Heart left ventricle (tissue), 16 donors: ENCODE measurements at regions not wholly inside any gene's neighbourhood (a gene's known extent, or its start where the extent isn't known, plus 50 kb on each side); places are given as distances from the start of the nearest gene placed in this dataset.

Experiments used
- ATAC-seq, 4 donors: fragments of 200-7000 bp; cut with Tn5 transposase; one replicate each; pipeline ENCODE4 v1.9.1; 2020 to 2022; ENCODE audit warnings: moderate library complexity in 4 of 4, mild to moderate bottlenecking in 3 of 4, moderate number of reproducible peaks in 1 of 4
- DNase-seq, 5 donors: peaks; one replicate each; pipeline ENCODE4 v3.0.0-alpha.2; 2020
- H3K27ac ChIP-seq, 12 donors: fragments of 200-600 bp; sonication (generic) in 4 of 12; one replicate each; pipeline versions ENCODE4 v1.5.0 to v1.8.0; 2016 to 2022; ENCODE audit warnings: mild to moderate bottlenecking in 2 of 12
- H3K27me3 ChIP-seq, 9 donors: fragments of 200-600 bp; sonication (generic) in 2 of 9; one replicate each; pipeline versions ENCODE4 v1.5.1 to v1.8.0; 2016 to 2022; ENCODE audit warnings: mild to moderate bottlenecking in 3 of 9
- H3K36me3 ChIP-seq, 9 donors: fragments of 200-600 bp; sonication (generic) in 2 of 9; one replicate each; pipeline versions ENCODE4 v1.5.0 to v1.8.0; 2018 to 2022; ENCODE audit warnings: mild to moderate bottlenecking in 2 of 9
- H3K4me1 ChIP-seq, 12 donors: fragments of 200-600 bp; sonication (generic) in 4 of 12; one replicate each; pipeline versions ENCODE4 v1.5.0 to v1.8.0; 2016 to 2022; ENCODE audit warnings: mild to moderate bottlenecking in 3 of 12
- H3K4me3 ChIP-seq, 12 donors: fragments of 200-600 bp; sonication (generic) in 4 of 12; one replicate each; pipeline versions ENCODE4 v1.5.0 to v1.8.0; 2017 to 2022; ENCODE audit warnings: mild to moderate bottlenecking in 9 of 12, moderate library complexity in 4 of 12
- H3K9me3 ChIP-seq, 12 donors: fragments of 200-600 bp; sonication (generic) in 4 of 12; one replicate each; pipeline versions ENCODE4 v1.5.0 to v1.8.0; 2016 to 2022; ENCODE audit warnings: mild to moderate bottlenecking in 1 of 12
- POLR2A ChIP-seq, 2 donors: fragments of 450-650 bp; IDR thresholded peaks; one replicate each; pipeline ENCODE4 v1.6.1; 2017; ENCODE audit warnings: antibody characterized with exemption in 2 of 2, mild to moderate bottlenecking in 2 of 2, moderate library complexity in 2 of 2
- WGBS, 4 donors: extraction: QIAGEN DNeasy Blood & Tissue Kit in 2 of 4; methylation state at CpG; one replicate each; pipeline versions ENCODE4 v1.1.5 to v1.1.7; 2013 to 2018; 5-methylcytosine and 5-hydroxymethylcytosine counted together
- intact Hi-C, 10 donors: fragments of 100-400 bp; cut with DNase I; formaldehyde crosslinking; loops; one replicate each; pipeline versions ENCODE4 v1.11.1 to v1.14.2; 2022
- TF ChIP-seq, protein P1 (sequence below), 12 donors: fragments of 200-600 bp; sonication (generic) in 4 of 12; IDR thresholded peaks; one replicate each; pipeline versions ENCODE4 v1.5.0 to v1.8.0; 2018 to 2022; ENCODE audit warnings: antibody characterized with exemption in 12 of 12, mild to moderate bottlenecking in 5 of 12
- donor health status: ischemic (EF 13 %, LVEDD 7.1; RV severe dilation, severe dysfunction).
- donor health status: healthy with polysubstance abuse.
- donor health status: DM: no; HTN: yes; CAD: no.
- donor health status: DM: no; HTN: no; CAD: no.
- donor health status: ischemic (EF 25% LVEDD 6.9; RV normal size, moderate dysfunction).
- donor health status: ischemic (EF 25% LVEDD 5.7; RV mildly dilated, moderate dysfunction).
- donor health status: healthy.
- donor health status: DM: yes; HTN: yes; CAD: no.
- donor health status: ischemic (EF 35%, LVEDD 5.7; RV mildly dilated, moderate dysfunction).
- donor health status: nonischemic (EF 11% LVEDD 7.7; RV severe dilation, severe dysfunction).
- donor health status: DM: yes; HTN: yes; CAD: no.
- donor health status: PGD.
- donor health status: ischemic (EF 29% LVEDD 5.4; RV normal size, mild dysfunction).
- donor health status: nonischemic (EF 23%, LVEDD 6.1; RV moderate dilation, normal function).

DNA sequence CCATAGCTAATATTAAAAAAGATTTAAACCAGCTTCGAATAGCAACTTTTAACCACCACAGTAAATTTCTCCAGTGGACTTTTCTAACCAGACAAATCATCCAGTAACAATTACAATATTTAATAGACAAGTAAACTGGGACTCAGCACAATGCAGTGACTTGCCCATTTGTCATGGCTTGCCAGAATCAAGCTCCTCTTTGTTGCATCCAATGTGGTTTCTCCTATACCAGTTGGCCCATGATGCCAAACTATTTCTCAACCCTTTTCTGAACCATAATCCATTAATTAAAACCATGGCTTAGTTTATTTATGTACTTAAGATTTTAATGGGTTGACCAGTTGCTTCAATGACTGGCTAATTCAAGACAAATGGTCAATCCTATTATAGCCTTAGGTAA is 64.4 kb downstream of the DIO2 start:
- intact Hi-C loops = no loop called here

DNA sequence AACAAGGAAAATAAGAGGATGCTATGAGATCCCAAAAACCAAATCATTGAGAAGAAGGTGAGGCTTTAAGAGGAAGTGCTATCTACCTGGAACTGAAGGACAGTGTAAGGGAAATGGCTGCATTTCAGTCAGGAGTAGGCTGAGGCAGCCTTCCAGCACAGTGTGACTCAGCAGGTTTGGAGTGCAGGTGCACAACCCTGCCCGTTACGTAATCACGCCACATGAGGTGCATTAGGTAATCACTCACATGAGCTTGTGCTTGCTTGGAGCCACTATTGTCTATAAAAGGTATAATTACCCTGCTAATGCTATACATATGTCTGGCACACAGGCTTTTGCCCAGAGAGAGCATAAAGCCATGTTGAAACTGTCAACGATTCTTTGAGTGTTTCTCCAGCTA is 74.9 kb downstream of the DIO2 start:
- Histone ChIP-seq H3K27me3 (no peaks in the 10 kb centered on the region), H3K4me3 (no peak overlapping the region), H3K27ac (peak overlapping the region in 4 of 12 donors; percentile 49 to 66 (median 54)), H3K36me3 (no peaks in the 10 kb centered on the region), H3K4me1 (no peaks in the 10 kb centered on the region), H3K9me3 (peaks cover 0 to 12% (median 0%) of the 10 kb centered on the region in 12 donors)
- ATAC-seq (no peak), DNase-seq (no peak)
- intact Hi-C loops = loop anchor here in 1 of 10 donors (5.0 kb wide), 1 partner anchor 131 kb away; no protein-coding TSS in a partner anchor
- 93 to 95% (median 94%) methylated on average over 4 of the region's 4 CpGs for WGBS, 4 donors
- TF ChIP-seq POLR2A (IDR thresholded peaks at IDR 0.05) = no peak
- TF ChIP-seq, protein P1, sequence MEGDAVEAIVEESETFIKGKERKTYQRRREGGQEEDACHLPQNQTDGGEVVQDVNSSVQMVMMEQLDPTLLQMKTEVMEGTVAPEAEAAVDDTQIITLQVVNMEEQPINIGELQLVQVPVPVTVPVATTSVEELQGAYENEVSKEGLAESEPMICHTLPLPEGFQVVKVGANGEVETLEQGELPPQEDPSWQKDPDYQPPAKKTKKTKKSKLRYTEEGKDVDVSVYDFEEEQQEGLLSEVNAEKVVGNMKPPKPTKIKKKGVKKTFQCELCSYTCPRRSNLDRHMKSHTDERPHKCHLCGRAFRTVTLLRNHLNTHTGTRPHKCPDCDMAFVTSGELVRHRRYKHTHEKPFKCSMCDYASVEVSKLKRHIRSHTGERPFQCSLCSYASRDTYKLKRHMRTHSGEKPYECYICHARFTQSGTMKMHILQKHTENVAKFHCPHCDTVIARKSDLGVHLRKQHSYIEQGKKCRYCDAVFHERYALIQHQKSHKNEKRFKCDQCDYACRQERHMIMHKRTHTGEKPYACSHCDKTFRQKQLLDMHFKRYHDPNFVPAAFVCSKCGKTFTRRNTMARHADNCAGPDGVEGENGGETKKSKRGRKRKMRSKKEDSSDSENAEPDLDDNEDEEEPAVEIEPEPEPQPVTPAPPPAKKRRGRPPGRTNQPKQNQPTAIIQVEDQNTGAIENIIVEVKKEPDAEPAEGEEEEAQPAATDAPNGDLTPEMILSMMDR (IDR thresholded peaks at IDR 0.05) = no peak

More for the DNA sequence above, 64.4 kb downstream of the DIO2 start:
- Histone ChIP-seq H3K4me3 (no peak overlapping the region), H3K4me1 (no peaks in the 10 kb centered on the region), H3K9me3 (no peaks in the 10 kb centered on the region), H3K27ac (no peak overlapping the region), H3K36me3 (no peaks in the 10 kb centered on the region), H3K27me3 (no peaks in the 10 kb centered on the region)
- DNase-seq (no peak), ATAC-seq (no peak)
- TF ChIP-seq, protein P1 (IDR thresholded peaks at IDR 0.05) = no peak
- no peak for TF ChIP-seq POLR2A (IDR thresholded peaks at IDR 0.05)
- 71 to 81% (median 74%) methylated on average over 1 of the region's 1 CpG for WGBS, 4 donors

DNA sequence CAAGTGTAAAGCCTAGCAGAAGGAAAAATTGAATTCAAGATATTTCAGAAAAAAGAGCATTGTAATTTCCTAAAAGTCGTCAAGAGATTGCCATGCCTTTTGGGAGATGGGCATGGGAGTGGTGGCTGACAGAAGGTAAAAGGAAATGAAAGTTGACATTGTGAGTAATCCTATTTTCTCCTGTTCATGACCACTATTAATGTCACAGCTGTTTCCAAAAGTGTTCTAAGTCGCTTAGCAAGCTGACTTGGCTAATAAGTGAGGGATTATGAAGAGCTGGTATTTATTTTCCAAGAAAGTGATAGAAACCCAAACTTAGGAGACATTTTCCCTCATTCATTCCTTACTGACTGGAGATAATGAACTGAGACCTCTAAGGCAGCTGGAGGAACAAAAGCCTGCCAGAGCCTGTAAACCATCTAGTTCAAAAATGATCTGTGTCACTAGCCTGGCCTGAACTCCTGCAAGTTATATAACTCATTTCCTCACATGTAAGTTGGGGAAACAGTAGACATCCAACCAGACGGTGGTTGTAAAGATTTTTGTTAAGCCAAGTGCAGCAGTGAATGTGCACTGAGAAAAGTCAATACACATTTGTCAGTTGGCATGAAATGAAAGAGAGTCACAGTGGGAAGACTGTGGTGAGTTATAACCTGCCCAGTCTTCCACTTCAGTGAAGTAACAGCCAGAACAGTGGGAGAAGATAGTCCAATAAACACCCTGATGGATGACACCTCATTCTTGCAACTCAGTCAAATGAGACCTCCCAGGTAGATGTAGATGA is 75.8 kb downstream of the DIO2 start:
- peaks cover 0 to 12% (median 0%) of the 10 kb centered on the region in 12 donors for H3K9me3 ChIP-seq
- peak overlapping the region in 5 of 12 donors; percentile 22 to 66 (median 51) for H3K27ac ChIP-seq
- H3K4me1 ChIP-seq = no peaks in the 10 kb centered on the region
- ATAC-seq = peak in 3 of 4 donors; percentile 26 to 78 (median 38)
- intact Hi-C loops = loop anchor here in 1 of 10 donors (5.0 kb wide), 1 partner anchor 132 kb away; no protein-coding TSS in a partner anchor
- no peak overlapping the region for H3K4me3 ChIP-seq
- WGBS, 4 donors = 49 to 62% (median 53%) methylated on average over 3 of the region's 3 CpGs
- peak in 2 of 5 donors; percentile 18 to 22 for DNase-seq
- no peaks in the 10 kb centered on the region for H3K27me3 ChIP-seq
- no peaks in the 10 kb centered on the region for H3K36me3 ChIP-seq
- TF ChIP-seq, protein P1 (IDR thresholded peaks at IDR 0.05) = no peak
- TF ChIP-seq POLR2A (IDR thresholded peaks at IDR 0.05) = no peak

DNA sequence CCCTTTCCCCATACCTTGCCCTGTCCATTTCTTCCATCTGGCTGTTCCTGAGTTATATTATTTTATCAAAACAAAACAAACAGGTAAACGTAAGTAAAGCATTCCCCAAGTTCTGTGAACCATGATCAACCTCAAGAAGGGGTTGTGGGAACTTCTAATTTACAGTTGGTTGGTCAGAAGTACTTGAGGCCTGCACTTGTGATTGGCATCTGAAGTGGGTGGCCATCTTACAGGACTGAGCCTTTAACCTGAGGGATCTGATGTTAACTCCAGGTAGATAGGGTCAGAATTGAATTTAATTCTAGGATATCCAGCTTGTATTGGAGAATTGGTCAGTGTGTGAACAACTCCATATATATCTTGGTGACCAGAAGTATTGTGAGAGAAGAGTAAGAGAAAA is 77.0 kb downstream of the DIO2 start:
- Histone ChIP-seq H3K27me3 (no peaks in the 10 kb centered on the region), H3K36me3 (no peaks in the 10 kb centered on the region), H3K27ac (no peak overlapping the region), H3K4me1 (no peaks in the 10 kb centered on the region), H3K9me3 (peaks cover 0 to 12% (median 0%) of the 10 kb centered on the region in 12 donors), H3K4me3 (no peak overlapping the region)
- no peak for TF ChIP-seq POLR2A (IDR thresholded peaks at IDR 0.05)
- TF ChIP-seq, protein P1 (IDR thresholded peaks at IDR 0.05) = no peak
- 42 to 62% (median 51%) methylated on average over 1 of the region's 1 CpG for WGBS, 4 donors
- DNase-seq = no peak
- no peak for ATAC-seq
- intact Hi-C loops = no loop called here
